HepG2 (cell line): ENCODE measurements at regions not wholly inside any gene's neighbourhood (a gene's known extent, or its start where the extent isn't known, plus 50 kb on each side); places are given as distances from the start of the nearest gene placed in this dataset.
A peak's percentile ranks its signal among the peaks of the same experiment; 100 is the strongest.

Source experiments
- ELF3 ChIP-seq: IDR thresholded peaks from 2 replicates; pipeline ENCODE4 v1.6.1; 2016; ENCODE audit warnings: missing genetic modification reagents, missing compliant biosample characterization
- FOXP1 ChIP-seq, 2 experiments: fragments of 450-650 bp in 1 of 2; IDR thresholded peaks; 2 replicates each; pipeline ENCODE4 v1.6.1; 2017 to 2018; ENCODE audit warnings: antibody characterized with exemption in 1 of 2
- GATAD2A ChIP-seq: IDR thresholded peaks from 2 replicates; pipeline ENCODE4 v1.6.1; 2016
- HOXA5 ChIP-seq: sonication (generic); formaldehyde crosslinking; IDR thresholded peaks from 2 replicates; pipeline ENCODE4 v1.4.0; 2020; ENCODE audit warnings: missing genetic modification reagents
- LCORL ChIP-seq, 2 experiments: fragments of 450-650 bp in 1 of 2; sonication (generic) in 1 of 2; formaldehyde crosslinking in 1 of 2; IDR thresholded peaks; 2 replicates each; pipeline versions ENCODE4 v1.5.0 to v1.6.1; 2017 to 2020; ENCODE audit warnings: antibody characterized with exemption in 1 of 2, missing genetic modification reagents in 1 of 2
- NR2F2 ChIP-seq: IDR thresholded peaks from 2 replicates; pipeline ENCODE4 v1.6.1; 2012; ENCODE audit warnings: low read depth, inconsistent platforms, borderline replicate concordance
- POLR2A ChIP-seq, 2 experiments: IDR thresholded peaks; 2 replicates each; pipeline ENCODE4 v1.6.1; 2011; ENCODE audit warnings: low read depth in 2 of 2, low read length in 2 of 2, mild to moderate bottlenecking in 1 of 2, moderate library complexity in 1 of 2; ENCODE audit not compliant: insufficient read depth in 1 of 2
- RARA ChIP-seq: IDR thresholded peaks from 2 replicates; pipeline ENCODE4 v1.6.1; 2016; ENCODE audit warnings: missing genetic modification reagents, missing compliant biosample characterization
- TEF ChIP-seq: sonication (generic); formaldehyde crosslinking; IDR thresholded peaks from 2 replicates; pipeline ENCODE4 v1.5.0; 2020; ENCODE audit warnings: missing genetic modification reagents
- ZNF101 ChIP-seq: sonication (generic); formaldehyde crosslinking; IDR thresholded peaks from 2 replicates; pipeline ENCODE4 v1.4.0; 2020; ENCODE audit warnings: mild to moderate bottlenecking, low read depth, missing genetic modification reagents, borderline replicate concordance
- ZNF160 ChIP-seq: sonication (generic); formaldehyde crosslinking; IDR thresholded peaks from 2 replicates; pipeline ENCODE4 v1.8.0; 2022; ENCODE audit warnings: mild to moderate bottlenecking, inconsistent platforms, missing genetic modification reagents
- ZNF264 ChIP-seq: sonication (generic); formaldehyde crosslinking; IDR thresholded peaks from 2 replicates; pipeline ENCODE4 v1.4.0; 2020; ENCODE audit warnings: missing genetic modification reagents
- ZNF503 ChIP-seq: sonication (generic); formaldehyde crosslinking; IDR thresholded peaks from 2 replicates; pipeline ENCODE4 v1.4.0; 2020; ENCODE audit warnings: missing genetic modification reagents
- ZNF652 ChIP-seq: IDR thresholded peaks from 2 replicates; pipeline ENCODE4 v1.6.1; 2016; ENCODE audit warnings: low read depth, borderline replicate concordance
- ZNF839 ChIP-seq: sonication (generic); formaldehyde crosslinking; IDR thresholded peaks from 2 replicates; pipeline ENCODE4 v1.4.0; 2020; ENCODE audit warnings: missing genetic modification reagents, mild to moderate bottlenecking, borderline replicate concordance
- TF ChIP-seq, protein P1 (sequence below): sonication (generic); formaldehyde crosslinking; conservative IDR thresholded peaks from 2 replicates; pipeline ENCODE4 v1.4.0; 2020; ENCODE audit warnings: mild to moderate bottlenecking, missing genetic modification reagents, moderate library complexity
- TF ChIP-seq, protein P2 (sequence below): IDR thresholded peaks from 2 replicates; pipeline ENCODE4 v1.6.1; 2018; ENCODE audit warnings: missing genetic modification reagents, mild to moderate bottlenecking, missing compliant biosample characterization
- TF ChIP-seq, protein P3 (sequence below): sonication (generic); formaldehyde crosslinking; IDR thresholded peaks from 2 replicates; pipeline ENCODE4 v1.9.0; 2021; ENCODE audit warnings: missing genetic modification reagents, mild to moderate bottlenecking, borderline replicate concordance
- TF ChIP-seq, protein P4 (sequence below): IDR thresholded peaks from 2 replicates; pipeline ENCODE4 v1.6.1; 2016; ENCODE audit warnings: mild to moderate bottlenecking

DNA sequence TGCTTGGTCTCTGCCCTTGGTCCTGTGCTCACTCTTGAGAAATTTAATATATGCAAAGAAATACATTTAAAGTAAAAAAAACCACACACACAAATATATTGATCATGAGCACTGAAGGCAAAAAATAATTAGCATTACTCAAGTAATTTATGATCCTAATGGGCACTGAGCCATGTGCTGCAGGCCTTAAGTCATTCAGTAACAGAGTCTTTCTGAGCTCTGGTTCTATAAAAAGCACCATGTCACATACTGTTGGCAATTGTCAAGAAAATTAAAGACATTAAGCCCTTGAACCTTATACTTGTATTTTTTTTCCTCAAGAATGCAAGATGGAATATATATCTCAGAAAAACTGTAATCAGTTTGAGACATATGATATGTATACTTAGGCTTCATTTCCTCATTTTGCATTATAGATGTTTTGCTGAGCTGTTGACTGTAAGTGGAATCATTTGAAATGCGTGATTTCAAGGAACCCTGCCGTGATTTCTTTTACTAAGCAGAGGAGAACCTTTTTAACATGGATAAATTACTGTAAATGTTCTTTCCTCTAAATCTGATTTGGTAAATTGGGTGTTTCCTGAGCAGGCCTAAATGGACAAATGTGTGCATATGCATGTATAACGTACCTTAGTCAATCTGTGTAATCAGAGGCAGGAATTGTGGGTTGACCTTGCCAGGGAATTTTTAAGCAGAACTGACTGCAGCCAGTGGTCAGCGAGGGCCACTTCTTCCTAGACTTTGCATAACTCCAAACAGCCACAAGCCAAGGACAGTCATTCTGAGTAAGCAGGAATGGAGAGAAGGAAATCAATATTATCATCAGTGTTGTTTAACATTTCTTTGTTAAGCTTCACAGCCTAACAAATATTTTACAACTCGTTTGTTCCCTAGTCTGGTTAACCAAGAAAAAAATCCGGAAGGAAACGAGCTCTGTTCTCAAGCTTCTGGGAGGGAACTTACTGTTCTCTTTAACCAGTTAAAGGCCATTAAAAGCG is 191.5 kb upstream of the ATP5MC3 start (continued):
- TF ChIP-seq ZNF503 (CRISPR knock-in tag) (no peak), HOXA5 (no peak), NR2F2 (no peak), LCORL (IDR thresholded peaks at IDR 0.05) (0 out of 2 replicates have a peak, but pooled peaks have one; percentile 5), LCORL (CRISPR knock-in tag; IDR thresholded peaks at IDR 0.05) (0 out of 2 replicates have a peak, but pooled peaks have one; percentile 25), ZNF160 (CRISPR knock-in tag) (no peak), RARA (peak; percentile 45; the same call in 1 of the 2 replicates), ZNF652 (CRISPR knock-in tag) (peak; percentile 47), ELF3 (CRISPR knock-in tag) (peak; percentile 51; the same call in 1 of the 2 replicates), TEF (CRISPR knock-in tag) (no peak), POLR2A (IDR thresholded peaks at IDR 0.05; ENCODE audit: insufficient read depth in 1 of 2, low read depth in 2 of 2, low read length in 2 of 2) (no peak), ZNF101 (CRISPR knock-in tag) (no peak), FOXP1 (IDR thresholded peaks at IDR 0.05) (no peak), FOXP1 (CRISPR knock-in tag; IDR thresholded peaks at IDR 0.05) (peak; percentile 59), ZNF839 (CRISPR knock-in tag) (no peak), GATAD2A (CRISPR knock-in tag) (peak; percentile 65; the same call in 1 of the 2 replicates), ZNF264 (no peak)
- TF ChIP-seq, protein P1, sequence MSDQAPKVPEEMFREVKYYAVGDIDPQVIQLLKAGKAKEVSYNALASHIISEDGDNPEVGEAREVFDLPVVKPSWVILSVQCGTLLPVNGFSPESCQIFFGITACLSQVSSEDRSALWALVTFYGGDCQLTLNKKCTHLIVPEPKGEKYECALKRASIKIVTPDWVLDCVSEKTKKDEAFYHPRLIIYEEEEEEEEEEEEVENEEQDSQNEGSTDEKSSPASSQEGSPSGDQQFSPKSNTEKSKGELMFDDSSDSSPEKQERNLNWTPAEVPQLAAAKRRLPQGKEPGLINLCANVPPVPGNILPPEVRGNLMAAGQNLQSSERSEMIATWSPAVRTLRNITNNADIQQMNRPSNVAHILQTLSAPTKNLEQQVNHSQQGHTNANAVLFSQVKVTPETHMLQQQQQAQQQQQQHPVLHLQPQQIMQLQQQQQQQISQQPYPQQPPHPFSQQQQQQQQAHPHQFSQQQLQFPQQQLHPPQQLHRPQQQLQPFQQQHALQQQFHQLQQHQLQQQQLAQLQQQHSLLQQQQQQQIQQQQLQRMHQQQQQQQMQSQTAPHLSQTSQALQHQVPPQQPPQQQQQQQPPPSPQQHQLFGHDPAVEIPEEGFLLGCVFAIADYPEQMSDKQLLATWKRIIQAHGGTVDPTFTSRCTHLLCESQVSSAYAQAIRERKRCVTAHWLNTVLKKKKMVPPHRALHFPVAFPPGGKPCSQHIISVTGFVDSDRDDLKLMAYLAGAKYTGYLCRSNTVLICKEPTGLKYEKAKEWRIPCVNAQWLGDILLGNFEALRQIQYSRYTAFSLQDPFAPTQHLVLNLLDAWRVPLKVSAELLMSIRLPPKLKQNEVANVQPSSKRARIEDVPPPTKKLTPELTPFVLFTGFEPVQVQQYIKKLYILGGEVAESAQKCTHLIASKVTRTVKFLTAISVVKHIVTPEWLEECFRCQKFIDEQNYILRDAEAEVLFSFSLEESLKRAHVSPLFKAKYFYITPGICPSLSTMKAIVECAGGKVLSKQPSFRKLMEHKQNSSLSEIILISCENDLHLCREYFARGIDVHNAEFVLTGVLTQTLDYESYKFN (CRISPR knock-in tag): peak; percentile 43; the same call in 1 of the 2 replicates
- TF ChIP-seq, protein P2, sequence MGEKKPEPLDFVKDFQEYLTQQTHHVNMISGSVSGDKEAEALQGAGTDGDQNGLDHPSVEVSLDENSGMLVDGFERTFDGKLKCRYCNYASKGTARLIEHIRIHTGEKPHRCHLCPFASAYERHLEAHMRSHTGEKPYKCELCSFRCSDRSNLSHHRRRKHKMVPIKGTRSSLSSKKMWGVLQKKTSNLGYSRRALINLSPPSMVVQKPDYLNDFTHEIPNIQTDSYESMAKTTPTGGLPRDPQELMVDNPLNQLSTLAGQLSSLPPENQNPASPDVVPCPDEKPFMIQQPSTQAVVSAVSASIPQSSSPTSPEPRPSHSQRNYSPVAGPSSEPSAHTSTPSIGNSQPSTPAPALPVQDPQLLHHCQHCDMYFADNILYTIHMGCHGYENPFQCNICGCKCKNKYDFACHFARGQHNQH: no peak
- TF ChIP-seq, protein P3, sequence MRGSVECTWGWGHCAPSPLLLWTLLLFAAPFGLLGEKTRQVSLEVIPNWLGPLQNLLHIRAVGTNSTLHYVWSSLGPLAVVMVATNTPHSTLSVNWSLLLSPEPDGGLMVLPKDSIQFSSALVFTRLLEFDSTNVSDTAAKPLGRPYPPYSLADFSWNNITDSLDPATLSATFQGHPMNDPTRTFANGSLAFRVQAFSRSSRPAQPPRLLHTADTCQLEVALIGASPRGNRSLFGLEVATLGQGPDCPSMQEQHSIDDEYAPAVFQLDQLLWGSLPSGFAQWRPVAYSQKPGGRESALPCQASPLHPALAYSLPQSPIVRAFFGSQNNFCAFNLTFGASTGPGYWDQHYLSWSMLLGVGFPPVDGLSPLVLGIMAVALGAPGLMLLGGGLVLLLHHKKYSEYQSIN (CRISPR knock-in tag): no peak
- TF ChIP-seq, protein P4, sequence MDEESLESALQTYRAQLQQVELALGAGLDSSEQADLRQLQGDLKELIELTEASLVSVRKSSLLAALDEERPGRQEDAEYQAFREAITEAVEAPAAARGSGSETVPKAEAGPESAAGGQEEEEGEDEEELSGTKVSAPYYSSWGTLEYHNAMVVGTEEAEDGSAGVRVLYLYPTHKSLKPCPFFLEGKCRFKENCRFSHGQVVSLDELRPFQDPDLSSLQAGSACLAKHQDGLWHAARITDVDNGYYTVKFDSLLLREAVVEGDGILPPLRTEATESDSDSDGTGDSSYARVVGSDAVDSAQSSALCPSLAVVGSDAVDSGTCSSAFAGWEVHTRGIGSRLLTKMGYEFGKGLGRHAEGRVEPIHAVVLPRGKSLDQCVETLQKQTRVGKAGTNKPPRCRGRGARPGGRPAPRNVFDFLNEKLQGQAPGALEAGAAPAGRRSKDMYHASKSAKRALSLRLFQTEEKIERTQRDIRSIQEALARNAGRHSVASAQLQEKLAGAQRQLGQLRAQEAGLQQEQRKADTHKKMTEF (CRISPR knock-in tag): 0 out of 2 replicates have a peak, but pooled peaks have one; percentile 33
